Retinal pigment epithelial cell (primary cell): ENCODE measurements at regions not wholly inside any gene's neighbourhood (a gene's known extent, or its start where the extent isn't known, plus 50 kb on each side); places are given as distances from the start of the nearest gene placed in this dataset.

Experiments used
- DNase-seq: peaks from one replicate; pipeline ENCODE4 v3.0.0-alpha.2; 2010; ENCODE audit warnings: low read depth
- H3K4me3 ChIP-seq: 2 replicates; pipeline ENCODE4 v1.5.1; 2011; ENCODE audit warnings: mild to moderate bottlenecking, low read length, control low read depth, moderate library complexity
- CTCF ChIP-seq: conservative IDR thresholded peaks from 2 replicates; pipeline ENCODE4 v1.5.1; 2011; ENCODE audit warnings: low read depth, low read length, control low read depth, inconsistent platforms

GRCh38 chr5:17432569-17432968, 65.5 kb upstream of the TAF11L2 start:
- no peak for TF ChIP-seq CTCF
- DNase-seq: no peak
- H3K4me3 ChIP-seq: no peak overlapping the region

GRCh38 chr5:17433406-17433805, 64.6 kb upstream of the TAF11L2 start:
- DNase-seq: peak; percentile 35
- TF ChIP-seq CTCF: no peak
- H3K4me3 ChIP-seq: no peak overlapping the region

GRCh38 chr5:17434982-17435381, 63.0 kb upstream of the TAF11L2 start:
- TF ChIP-seq CTCF: no peak
- H3K4me3 ChIP-seq: no peak overlapping the region
- no peak for DNase-seq

GRCh38 chr5:17436350-17436749, 61.7 kb upstream of the TAF11L2 start:
- no peak for TF ChIP-seq CTCF
- H3K4me3 ChIP-seq: no peak overlapping the region
- no peak for DNase-seq

- no peak overlapping the region for H3K4me3 ChIP-seq
- no peak for DNase-seq
- TF ChIP-seq CTCF: no peak
These were observed 61.2 kb upstream of the TAF11L2 start for GRCh38 chr5:17436761-17437221.

- TF ChIP-seq CTCF: no peak
- no peak for DNase-seq
These were observed 60.0 kb upstream of the TAF11L2 start for GRCh38 chr5:17438027-17438426.

GRCh38 chr5:17439956-17440355, 58.1 kb upstream of the TAF11L2 start:
- H3K4me3 ChIP-seq: no peak overlapping the region
- DNase-seq: no peak
- TF ChIP-seq CTCF: no peak

More at GRCh38 chr5:17438027-17438426, 60.0 kb upstream of the TAF11L2 start:
- H3K4me3 ChIP-seq: no peak overlapping the region
